K562 (cell line): ENCODE measurements at regions not wholly inside any gene's neighbourhood (a gene's known extent, or its start where the extent isn't known, plus 50 kb on each side); places are given as distances from the start of the nearest gene placed in this dataset.

Source experiments
- ATAC-seq: fragments of 200-7000 bp; cut with Tn5 transposase; 3 replicates; pipeline ENCODE4 v1.9.1; 2020; ENCODE audit warnings: moderate library complexity
- BruUV-seq: library from RNA; stranded (reverse); fragments of 400-500 nt; replicated peaks from 2 replicates; lab custom pipeline; 2021; lab: Mats Ljungman, UMichigan
- CTCF ChIA-PET: fragments of 300-600 bp; formaldehyde crosslinking; extraction: SDS; loops from one replicate; lab custom pipeline; 2021; ENCODE audit warnings: low intra/inter-chr PET ratio; lab: Yijun Ruan, JAX
- POLR2A ChIA-PET: fragments of 300-600, 350-650 bp; sonication (Branson Sonifier 250); formaldehyde crosslinking; extraction: SDS; loops from one replicate; lab custom pipeline; 2021; ENCODE audit warnings: antibody characterized with exemption, inconsistent platforms; lab: Yijun Ruan, JAX
- DNase-seq, 4 experiments: peaks; one replicate each; pipeline versions ENCODE4 v3.0.0 to v3.0.0-alpha.2; 2011 to 2018; ENCODE audit warnings: low spot score in 3 of 4, mixed read lengths in 3 of 4; ENCODE audit errors: extremely low read depth in 1 of 4
- FAIRE-seq: peaks from 2 replicates; lab custom pipeline; 2011; peaks lifted over from hg19 to GRCh38; lab: Jason Lieb, UNC
- H2AFZ ChIP-seq: 2 replicates; pipeline ENCODE4 v1.6.0; 2011; ENCODE audit warnings: low read depth, low read length, control low read depth, inconsistent platforms
- H3K27ac ChIP-seq: fragments of 200-600 bp; 3 replicates; pipeline ENCODE4 v1.8.0; 2011; ENCODE audit warnings: low read depth, mild to moderate bottlenecking, control low read depth, inconsistent platforms, low read length, moderate library complexity, mixed read lengths; ENCODE audit errors: extremely low read depth
- H3K27me3 ChIP-seq, 2 experiments: fragments of 300-600 bp in 1 of 2; 2 replicates in 1 of 2; 3 replicates in 1 of 2; pipeline versions ENCODE4 v1.6.0 to v1.8.0; 2011; ENCODE audit warnings: inconsistent platforms in 2 of 2, low read length in 2 of 2, mild to moderate bottlenecking in 1 of 2, mixed read lengths in 1 of 2, moderate library complexity in 1 of 2; ENCODE audit not compliant: control insufficient read depth in 2 of 2, insufficient read depth in 2 of 2
- H3K36me3 ChIP-seq: fragments of 300-600 bp; 3 replicates; pipeline ENCODE4 v1.8.0; 2011; ENCODE audit warnings: mild to moderate bottlenecking, low read length, inconsistent platforms; ENCODE audit not compliant: control insufficient read depth, insufficient read depth
- H3K4me1 ChIP-seq, 2 experiments: fragments of 200-600 bp in 1 of 2; replicated peaks in 1 of 2; 2 replicates in 1 of 2; 3 replicates in 1 of 2; pipeline versions ENCODE4 v1.5.1 to v1.8.0; 2011; ENCODE audit warnings: inconsistent platforms in 2 of 2, low read length in 2 of 2, mild to moderate bottlenecking in 1 of 2, mixed read lengths in 1 of 2, moderate library complexity in 1 of 2; ENCODE audit not compliant: control insufficient read depth in 2 of 2, insufficient read depth in 2 of 2
- H3K4me2 ChIP-seq: 2 replicates; pipeline ENCODE4 v1.6.1; 2011; ENCODE audit warnings: low read length, control low read depth, inconsistent platforms, mixed read lengths; ENCODE audit not compliant: insufficient read depth
- H3K4me3 ChIP-seq: fragments of 200-600 bp; sonication (generic), shearing (Covaris generic); 2 replicates; pipeline ENCODE4 v1.5.1; 2016; ENCODE audit warnings: control low read depth, inconsistent platforms
- H3K79me2 ChIP-seq: fragments of 200-600 bp; 3 replicates; pipeline ENCODE4 v1.8.0; 2011; ENCODE audit warnings: low read length, inconsistent platforms; ENCODE audit not compliant: control insufficient read depth, insufficient read depth
- H3K9ac ChIP-seq, 2 experiments: 2 replicates each; pipeline versions ENCODE4 v1.6.0 to v1.6.1; 2011; ENCODE audit warnings: low read depth in 2 of 2, low read length in 2 of 2, control low read depth in 1 of 2, inconsistent platforms in 1 of 2, mild to moderate bottlenecking in 1 of 2, mixed read lengths in 1 of 2; ENCODE audit not compliant: insufficient read depth in 1 of 2
- H3K9me1 ChIP-seq: one replicate; pipeline ENCODE4 v1.6.0; 2011; ENCODE audit warnings: inconsistent platforms, mild to moderate bottlenecking, low read length, moderate library complexity; ENCODE audit not compliant: control insufficient read depth, insufficient read depth
- H3K9me3 ChIP-seq: replicated peaks from 2 replicates; pipeline ENCODE4 v1.5.1; 2011; ENCODE audit warnings: low read depth, low read length, inconsistent platforms; ENCODE audit not compliant: control insufficient read depth, insufficient read depth
- H4K20me1 ChIP-seq: replicated peaks from 2 replicates; pipeline ENCODE4 v1.6.1; 2011; ENCODE audit warnings: low read length, inconsistent platforms, mixed read lengths; ENCODE audit not compliant: control insufficient read depth, insufficient read depth
- CXXC5 ChIP-seq: fragments of 250-450 bp; sonication (Bioruptor Pico); IDR thresholded peaks from 2 replicates; pipeline ENCODE4 v1.8.0; 2022; ENCODE audit warnings: inconsistent platforms, mild to moderate bottlenecking, moderate library complexity
- GATAD2B ChIP-seq: fragments of 450-650 bp; IDR thresholded peaks from 2 replicates; pipeline ENCODE4 v1.6.1; 2017; ENCODE audit warnings: mild to moderate bottlenecking, borderline replicate concordance
- KLF16 ChIP-seq: IDR thresholded peaks from 2 replicates; pipeline ENCODE4 v1.6.1; 2016; ENCODE audit warnings: antibody characterized with exemption
- MTA2 ChIP-seq: fragments of 450-650 bp; IDR thresholded peaks from 2 replicates; pipeline ENCODE4 v1.6.1; 2016; ENCODE audit warnings: low read depth
- PHF21A ChIP-seq: fragments of 450-650 bp; IDR thresholded peaks from 2 replicates; pipeline ENCODE4 v1.6.1; 2017; ENCODE audit warnings: low read depth, borderline replicate concordance
- PRPF4 ChIP-seq: fragments of 200-400 bp; formaldehyde crosslinking; IDR thresholded peaks from one replicate; pipeline ENCODE4 v1.6.1; 2017; ENCODE audit warnings: low read length, low read depth, mild to moderate bottlenecking; ENCODE audit not compliant: insufficient read depth, poor library complexity, severe bottlenecking
- RAD51 ChIP-seq: fragments of 450-650 bp; IDR thresholded peaks from 2 replicates; pipeline ENCODE4 v1.7.1; 2016; ENCODE audit warnings: low read depth, mild to moderate bottlenecking, borderline replicate concordance
- ZNF133 ChIP-seq: fragments of 250-450 bp; sonication (Bioruptor Pico); IDR thresholded peaks from 2 replicates; pipeline ENCODE4 v1.4.0; 2020; ENCODE audit warnings: mild to moderate bottlenecking
- ZNF239 ChIP-seq: fragments of 250-450 bp; sonication (Bioruptor Pico); IDR thresholded peaks from 2 replicates; pipeline ENCODE4 v1.4.0; 2020; ENCODE audit warnings: mild to moderate bottlenecking
- ZNF431 ChIP-seq: sonication (generic); formaldehyde crosslinking; IDR thresholded peaks from 2 replicates; pipeline ENCODE4 v1.8.0; 2022; ENCODE audit warnings: mild to moderate bottlenecking, missing genetic modification reagents
- ZNF561 ChIP-seq: fragments of 450-650 bp; formaldehyde crosslinking; conservative IDR thresholded peaks from 2 replicates; pipeline ENCODE4 v1.4.0; 2020; ENCODE audit warnings: mild to moderate bottlenecking, moderate library complexity
- in situ Hi-C: fragments of 300-500 bp; cut with MboI; formaldehyde crosslinking; loops from 4 replicates; pipeline ENCODE4 v1.15.0; 2018; ENCODE audit warnings: inconsistent platforms, mixed read lengths
- intact Hi-C: fragments of 100-400 bp; cut with micrococcal nuclease; formaldehyde crosslinking; loops from 2 replicates; pipeline ENCODE4 v1.14.2; 2022
- TF ChIP-seq, protein P1 (sequence below): conservative IDR thresholded peaks from 2 replicates; pipeline ENCODE4 v1.6.1; 2011; ENCODE audit warnings: low read depth, mild to moderate bottlenecking, low read length; ENCODE audit not compliant: control insufficient read depth
- TF ChIP-seq, protein P2 (sequence below): fragments of 250-450 bp; sonication (Bioruptor Pico); IDR thresholded peaks from 2 replicates; pipeline ENCODE4 v1.8.0; 2021; ENCODE audit warnings: mild to moderate bottlenecking, moderate library complexity

DNA sequence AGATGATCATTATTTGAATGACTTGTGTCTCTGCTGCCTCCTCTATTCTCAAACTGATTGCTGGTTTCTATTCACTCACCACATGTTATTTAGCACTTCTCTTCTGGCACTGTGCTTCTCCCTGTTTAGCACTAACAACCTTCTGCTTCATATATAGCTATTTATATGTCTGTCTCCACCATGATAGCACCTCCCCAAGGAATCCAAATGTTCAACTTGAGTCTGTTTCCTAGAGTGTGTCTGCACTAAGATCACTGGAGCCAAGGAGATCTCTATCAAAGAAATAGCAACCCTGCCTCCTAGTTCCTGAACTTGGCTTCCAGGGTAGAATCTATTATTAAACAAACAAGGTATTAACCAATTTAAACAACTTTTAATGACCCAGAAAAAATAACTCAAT, 104.5 kb downstream of the CYP26A1 start:
- FAIRE-seq (no peak), ATAC-seq (no peak), DNase-seq (no peak)
- Histone ChIP-seq H3K9ac (no peak overlapping the region), H3K36me3 (no peaks in the 10 kb centered on the region), H3K79me2 (no peaks in the 10 kb centered on the region), H3K27ac (no peak overlapping the region), H3K27me3 (peaks cover 0 to 5% of the 10 kb centered on the region in 2 experiments; a peak in 3 of 5 replicates), H2AFZ (no peak overlapping the region), H3K9me1 (no peaks in the 10 kb centered on the region), H3K4me1 (peaks cover 0 to 5% of the 10 kb centered on the region in 2 experiments; a peak in 2 of 5 replicates), H4K20me1 (no peaks in the 10 kb centered on the region), H3K4me3 (no peak overlapping the region), H3K9me3 (no peaks in the 10 kb centered on the region), H3K4me2 (no peak overlapping the region)
- BruUV-seq = no TSS peak
- POLR2A ChIA-PET = no interaction called here
- in situ Hi-C loops = no loop called here
- CTCF ChIA-PET = no interaction called here
- intact Hi-C loops = no loop called here
- no peak for TF ChIP-seq ZNF561
- TF ChIP-seq ZNF133 (CRISPR knock-in tag) = no peak
- TF ChIP-seq, protein P1, sequence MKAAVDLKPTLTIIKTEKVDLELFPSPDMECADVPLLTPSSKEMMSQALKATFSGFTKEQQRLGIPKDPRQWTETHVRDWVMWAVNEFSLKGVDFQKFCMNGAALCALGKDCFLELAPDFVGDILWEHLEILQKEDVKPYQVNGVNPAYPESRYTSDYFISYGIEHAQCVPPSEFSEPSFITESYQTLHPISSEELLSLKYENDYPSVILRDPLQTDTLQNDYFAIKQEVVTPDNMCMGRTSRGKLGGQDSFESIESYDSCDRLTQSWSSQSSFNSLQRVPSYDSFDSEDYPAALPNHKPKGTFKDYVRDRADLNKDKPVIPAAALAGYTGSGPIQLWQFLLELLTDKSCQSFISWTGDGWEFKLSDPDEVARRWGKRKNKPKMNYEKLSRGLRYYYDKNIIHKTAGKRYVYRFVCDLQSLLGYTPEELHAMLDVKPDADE = no peak
- no peak for TF ChIP-seq MTA2
- TF ChIP-seq KLF16 = no peak
- no peak for TF ChIP-seq PRPF4
- TF ChIP-seq ZNF239 = no peak
- TF ChIP-seq CXXC5 (CRISPR knock-in tag) = no peak
- TF ChIP-seq ZNF431 = no peak
- no peak for TF ChIP-seq GATAD2B
- TF ChIP-seq PHF21A = no peak
- TF ChIP-seq, protein P2, sequence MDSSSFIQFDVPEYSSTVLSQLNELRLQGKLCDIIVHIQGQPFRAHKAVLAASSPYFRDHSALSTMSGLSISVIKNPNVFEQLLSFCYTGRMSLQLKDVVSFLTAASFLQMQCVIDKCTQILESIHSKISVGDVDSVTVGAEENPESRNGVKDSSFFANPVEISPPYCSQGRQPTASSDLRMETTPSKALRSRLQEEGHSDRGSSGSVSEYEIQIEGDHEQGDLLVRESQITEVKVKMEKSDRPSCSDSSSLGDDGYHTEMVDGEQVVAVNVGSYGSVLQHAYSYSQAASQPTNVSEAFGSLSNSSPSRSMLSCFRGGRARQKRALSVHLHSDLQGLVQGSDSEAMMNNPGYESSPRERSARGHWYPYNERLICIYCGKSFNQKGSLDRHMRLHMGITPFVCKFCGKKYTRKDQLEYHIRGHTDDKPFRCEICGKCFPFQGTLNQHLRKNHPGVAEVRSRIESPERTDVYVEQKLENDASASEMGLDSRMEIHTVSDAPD (CRISPR knock-in tag) = no peak
- no peak for TF ChIP-seq RAD51
- TF ChIP-seq, all 486 proteins: peak for 0
